GM18502 (cell line): ENCODE measurements at regions not wholly inside any gene's neighbourhood (a gene's known extent, or its start where the extent isn't known, plus 50 kb on each side); places are given as distances from the start of the nearest gene placed in this dataset.
"Not testable (repeated sequence)": the region's sequence is repeated elsewhere in the genome, so short reads cannot be mapped to it uniquely, and the experiment has no call there.

Experiments used
- ATAC-seq: cut with Tn5 transposase; IDR thresholded peaks from one replicate; pipeline ENCODE4 v1.9.1; 2021; ENCODE audit warnings: mild to moderate bottlenecking; ENCODE audit not compliant: unreplicated experiment, poor library complexity

- no peak for ATAC-seq
Observed at GRCh38 chr3:107206141-107206540, 171.1 kb upstream of the CCDC54 start.

GRCh38 chr3:107206945-107207344 lies 170.3 kb upstream of the CCDC54 start:
- ATAC-seq = no peak

- no peak for ATAC-seq
Observed at GRCh38 chr3:107208100-107208499, 169.1 kb upstream of the CCDC54 start.

- ATAC-seq = no peak
Observed at GRCh38 chr3:107208796-107209195, 168.4 kb upstream of the CCDC54 start.

GRCh38 chr3:107209302-107209990 lies 167.8 kb upstream of the CCDC54 start:
- no peak for ATAC-seq

GRCh38 chr3:107211608-107212007 lies 165.6 kb upstream of the CCDC54 start:
- ATAC-seq = no peak

GRCh38 chr3:107212618-107213017 lies 164.6 kb upstream of the CCDC54 start:
- no peak for ATAC-seq

GRCh38 chr3:107213044-107213669 lies 164.1 kb upstream of the CCDC54 start:
- ATAC-seq = no peak

- no peak for ATAC-seq
Observed at GRCh38 chr3:107216229-107216628, 161.0 kb upstream of the CCDC54 start.

GRCh38 chr3:107216711-107217110 lies 160.5 kb upstream of the CCDC54 start:
- ATAC-seq = no peak

GRCh38 chr3:107217172-107217571 lies 160.1 kb upstream of the CCDC54 start:
- ATAC-seq = no peak

GRCh38 chr3:107218864-107219269 lies 158.4 kb upstream of the CCDC54 start:
- no peak for ATAC-seq

GRCh38 chr3:107220538-107220937 lies 156.7 kb upstream of the CCDC54 start:
- no peak for ATAC-seq

- no peak for ATAC-seq
Observed at GRCh38 chr3:107221856-107222255, 155.4 kb upstream of the CCDC54 start.

- no peak for ATAC-seq
Observed at GRCh38 chr3:107222907-107223306, 154.3 kb upstream of the CCDC54 start.

- ATAC-seq = no peak
Observed at GRCh38 chr3:107224026-107224596, 153.1 kb upstream of the CCDC54 start.

- ATAC-seq = no peak
Observed at GRCh38 chr3:107227091-107227490, 150.1 kb upstream of the CCDC54 start.

GRCh38 chr3:107233877-107234276 lies 143.4 kb upstream of the CCDC54 start:
- not testable (repeated sequence) for ATAC-seq

- ATAC-seq = no peak
Observed at GRCh38 chr3:107235193-107235927, 141.9 kb upstream of the CCDC54 start.

GRCh38 chr3:107235928-107236315 lies 141.3 kb upstream of the CCDC54 start:
- ATAC-seq = peak; percentile 56

GRCh38 chr3:107236655-107237337 lies 140.4 kb upstream of the CCDC54 start:
- ATAC-seq = no peak
